Medulla oblongata (tissue), 1 donor: ENCODE measurements at regions not wholly inside any gene's neighbourhood (a gene's known extent, or its start where the extent isn't known, plus 50 kb on each side); places are given as distances from the start of the nearest gene placed in this dataset.

Source experiments
- DNase-seq: peaks from one replicate; pipeline ENCODE4 v3.0.0-alpha.2; 2015; ENCODE audit errors: extremely low spot score

- DNase-seq: no peak
These were observed 57.1 kb upstream of the POU1F1 start for GRCh38 chr3:87333393-87333892.

GRCh38 chr3:87332789-87333188, 56.4 kb upstream of the POU1F1 start:
- no peak for DNase-seq

GRCh38 chr3:87329065-87329464, 52.7 kb upstream of the POU1F1 start:
- no peak for DNase-seq
